ENCODE measurements at regions not wholly inside any gene's neighbourhood (a gene's known extent, or its start where the extent isn't known, plus 50 kb on each side); places are given as distances from the start of the nearest gene placed in this dataset.

- DNase-seq (no peak), ATAC-seq (no peak)
- H3K9me3 ChIP-seq, result no peaks in the 10 kb centered on the region
- peak overlapping the region; percentile 95 for H3K27ac ChIP-seq
- WGBS, 3 donors, result 8 to 24% (median 11%) methylated on average over 1 of the region's 1 CpG
- H3K4me1 ChIP-seq, result peaks cover 63% of the 10 kb centered on the region
- H3K27me3 ChIP-seq (ENCODE audit: insufficient read depth in 3 of 3, low read length in 2 of 3), result no peaks in the 10 kb centered on the region
- H3K4me3 ChIP-seq, result peak overlapping the region; percentile 70
- H3K36me3 ChIP-seq (ENCODE audit: insufficient read depth in 1 of 2, low read depth in 1 of 2), result peaks cover 0 to 2% of the 10 kb centered on the region in 2 donors
- intact Hi-C loops (cut with DNase I), result no loop called here
- no peak for TF ChIP-seq CTCF (IDR thresholded peaks at IDR 0.05)
Observed at GRCh38 chr9:694092-694402, 147.4 kb upstream of the DMRT1 start.

- peak overlapping the region; percentile 70 for H3K4me3 ChIP-seq
- peak overlapping the region; percentile 95 for H3K27ac ChIP-seq
- no peaks in the 10 kb centered on the region for H3K9me3 ChIP-seq
- ATAC-seq (peak; percentile 79 to 92 (median 88)), DNase-seq (peak; percentile 59 to 87)
- peaks cover 0 to 5% of the 10 kb centered on the region in 2 donors for H3K36me3 ChIP-seq (ENCODE audit: insufficient read depth in 1 of 2, low read depth in 1 of 2)
- peaks cover 67% of the 10 kb centered on the region for H3K4me1 ChIP-seq
- H3K27me3 ChIP-seq (ENCODE audit: insufficient read depth in 3 of 3, low read length in 2 of 3), result no peaks in the 10 kb centered on the region
- no peak for TF ChIP-seq CTCF (IDR thresholded peaks at IDR 0.05)
- intact Hi-C loops (cut with DNase I), result loop anchor here (5.0 kb wide), 3 partner anchors 43 to 58 kb away; no protein-coding TSS in a partner anchor
- WGBS, 3 donors, result 10 to 12% (median 12%) methylated on average over 8 of the region's 8 CpGs
Observed at GRCh38 chr9:694403-695154, 146.9 kb upstream of the DMRT1 start.

- ATAC-seq, result no peak
- peak overlapping the region; percentile 95 for H3K27ac ChIP-seq
- H3K9me3 ChIP-seq, result no peaks in the 10 kb centered on the region
- peak overlapping the region; percentile 70 for H3K4me3 ChIP-seq
- peaks cover 67% of the 10 kb centered on the region for H3K4me1 ChIP-seq
- no peak for TF ChIP-seq CTCF (IDR thresholded peaks at IDR 0.05)
- 23 to 45% (median 37%) methylated on average over 4 of the region's 4 CpGs for WGBS, 3 donors
- H3K36me3 ChIP-seq (ENCODE audit: insufficient read depth in 1 of 2, low read depth in 1 of 2), result peaks cover 0 to 5% of the 10 kb centered on the region in 2 donors
- intact Hi-C loops (cut with DNase I), result loop anchor here (5.0 kb wide), 3 partner anchors 42 to 57 kb away; no protein-coding TSS in a partner anchor
- no peaks in the 10 kb centered on the region for H3K27me3 ChIP-seq (ENCODE audit: insufficient read depth in 3 of 3, low read length in 2 of 3)
- no peak for DNase-seq
Observed at GRCh38 chr9:695252-695651, 146.2 kb upstream of the DMRT1 start.

- intact Hi-C loops (cut with DNase I), result loop anchor here (5.0 kb wide), 3 partner anchors 41 to 56 kb away; no protein-coding TSS in a partner anchor
- peak; percentile 12 for TF ChIP-seq CTCF (IDR thresholded peaks at IDR 0.05)
- Histone ChIP-seq H3K27ac (peak overlapping the region; percentile 95), H3K4me3 (peak overlapping the region; percentile 70), H3K4me1 (peaks cover 63% of the 10 kb centered on the region), H3K36me3 (ENCODE audit: insufficient read depth in 1 of 2, low read depth in 1 of 2) (peaks cover 0 to 5% of the 10 kb centered on the region in 2 donors), H3K9me3 (no peaks in the 10 kb centered on the region), H3K27me3 (ENCODE audit: insufficient read depth in 3 of 3, low read length in 2 of 3) (no peaks in the 10 kb centered on the region)
- WGBS, 3 donors, result 35 to 45% (median 41%) methylated on average over 9 of the region's 9 CpGs
- DNase-seq (peak in 1 of 2 donors; percentile 55), ATAC-seq (peak in 2 of 4 donors; percentile 37 to 45)
Observed at GRCh38 chr9:696332-697323, 144.9 kb upstream of the DMRT1 start.

All from psoas muscle (tissue), 7 donors.